NCI-H128 (cell line): ENCODE measurements at regions not wholly inside any gene's neighbourhood (a gene's known extent, or its start where the extent isn't known, plus 50 kb on each side); places are given as distances from the start of the nearest gene placed in this dataset.

ENCODE experiments used
- DNase-seq: peaks from one replicate; lab custom pipeline; 2025; ENCODE audit not compliant: unreplicated experiment; lab: John Stamatoyannopoulos, UW

- no peak for DNase-seq
Observed at GRCh38 chr12:66045506-66045905, 85.0 kb downstream of the LLPH start.

DNA sequence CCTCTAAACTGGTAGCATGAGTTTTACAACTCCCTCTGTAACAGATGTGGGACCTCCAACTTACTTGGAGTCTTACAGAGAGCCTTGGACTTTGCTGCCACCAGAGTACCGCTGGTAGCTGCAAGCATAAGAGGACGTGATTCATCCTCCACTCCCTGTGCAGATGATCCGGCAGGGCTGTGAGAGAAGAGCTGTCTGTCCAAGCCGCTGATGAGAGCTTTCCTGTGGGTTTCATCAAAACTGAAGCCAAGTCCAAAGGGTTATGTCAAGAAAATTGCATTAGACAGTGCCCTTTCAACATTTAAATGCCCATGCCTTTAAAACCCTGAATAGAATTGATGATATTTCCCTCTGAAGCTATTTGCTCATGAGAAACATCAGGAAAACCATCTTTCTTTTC is 85.8 kb downstream of the LLPH start:
- no peak for DNase-seq

- DNase-seq, result no peak
Observed at GRCh38 chr12:66043035-66043434, 87.5 kb downstream of the LLPH start.

GRCh38 chr12:66041651-66042363 is 88.7 kb downstream of the LLPH start:
- no peak for DNase-seq

GRCh38 chr12:66036317-66036716 is 94.2 kb downstream of the LLPH start:
- no peak for DNase-seq

DNA sequence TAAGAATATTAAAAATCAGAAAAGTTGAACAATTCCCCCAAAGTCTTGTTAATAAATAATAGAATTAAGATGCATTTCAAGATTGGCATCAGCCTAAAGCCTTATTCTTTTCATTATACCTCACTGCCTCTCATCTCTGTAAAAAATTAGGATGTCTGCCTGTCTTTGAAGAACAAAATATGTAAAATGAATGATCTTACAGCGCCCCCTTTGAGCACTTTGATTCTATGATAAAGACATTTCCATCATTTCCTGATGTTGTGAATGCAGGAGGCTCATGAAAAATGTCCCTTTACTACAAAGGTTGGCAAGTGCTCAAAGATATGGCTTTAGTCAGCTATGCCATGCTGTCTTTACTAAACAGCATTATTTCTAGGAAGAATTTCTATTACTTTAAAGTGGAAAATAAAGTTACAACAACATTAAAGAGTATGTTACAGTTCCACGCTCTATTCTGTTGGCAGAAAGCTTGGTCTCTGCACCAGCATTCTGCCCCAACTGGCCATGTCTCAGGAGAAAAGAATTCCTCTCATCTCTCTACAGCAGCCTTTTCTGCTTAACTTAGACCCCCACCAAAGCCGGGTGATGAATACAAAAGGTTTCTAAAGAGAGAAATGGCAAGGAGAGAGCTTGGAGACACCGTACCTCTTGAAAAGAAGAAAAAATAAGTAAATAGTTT is 95.1 kb downstream of the LLPH start:
- DNase-seq, result no peak

DNA sequence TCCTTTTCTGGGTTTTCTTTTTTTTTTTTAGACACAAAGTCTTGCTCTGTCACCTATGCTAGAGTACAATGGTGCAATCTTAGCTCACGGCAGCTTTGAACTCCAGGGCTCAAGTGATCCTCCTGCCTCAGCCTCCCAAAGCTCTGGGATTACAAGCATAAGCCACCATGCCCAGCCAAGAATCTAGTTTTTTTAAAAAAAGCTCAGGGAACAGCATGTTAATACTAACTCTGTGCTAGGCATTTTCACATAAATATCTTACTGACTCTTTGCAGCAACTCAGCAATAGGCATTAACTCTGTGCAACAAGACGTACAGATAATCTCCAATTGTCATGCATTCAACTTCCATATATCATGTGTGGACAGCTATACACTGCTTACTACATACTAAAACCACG is 97.4 kb downstream of the LLPH start:
- DNase-seq, result no peak

GRCh38 chr12:66032739-66033138 is 97.8 kb downstream of the LLPH start:
- DNase-seq, result no peak

DNA sequence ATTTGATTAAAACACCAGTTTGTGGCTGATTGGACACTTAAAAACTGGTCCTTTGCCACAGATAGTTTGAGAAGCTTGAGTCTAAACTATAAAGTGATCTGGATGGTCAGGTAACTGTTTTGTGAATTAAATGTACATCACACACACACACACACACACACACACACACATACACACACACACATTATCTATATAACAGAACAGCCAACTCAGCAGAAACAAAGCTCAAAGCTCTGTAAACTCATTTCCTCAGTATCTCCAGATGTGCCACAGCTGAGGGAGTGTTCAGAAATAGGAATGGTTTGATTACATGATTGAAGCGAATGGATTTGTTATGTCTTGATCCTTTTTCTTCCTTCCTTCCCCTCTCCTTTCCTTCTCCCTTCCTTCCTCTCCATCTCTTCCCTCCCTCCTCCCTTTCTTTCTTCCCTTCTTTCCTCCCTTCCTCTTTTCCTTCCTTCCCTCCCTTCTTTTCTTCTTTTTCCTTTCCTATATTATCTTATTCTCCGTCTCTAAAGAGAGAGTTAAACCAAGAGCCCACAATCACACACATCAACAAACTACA is 100.3 kb downstream of the LLPH start:
- no peak for DNase-seq

- no peak for DNase-seq
Observed at GRCh38 chr12:66028390-66028789, 102.2 kb downstream of the LLPH start.

GRCh38 chr12:66025477-66025876 is 105.1 kb downstream of the LLPH start:
- no peak for DNase-seq

DNA sequence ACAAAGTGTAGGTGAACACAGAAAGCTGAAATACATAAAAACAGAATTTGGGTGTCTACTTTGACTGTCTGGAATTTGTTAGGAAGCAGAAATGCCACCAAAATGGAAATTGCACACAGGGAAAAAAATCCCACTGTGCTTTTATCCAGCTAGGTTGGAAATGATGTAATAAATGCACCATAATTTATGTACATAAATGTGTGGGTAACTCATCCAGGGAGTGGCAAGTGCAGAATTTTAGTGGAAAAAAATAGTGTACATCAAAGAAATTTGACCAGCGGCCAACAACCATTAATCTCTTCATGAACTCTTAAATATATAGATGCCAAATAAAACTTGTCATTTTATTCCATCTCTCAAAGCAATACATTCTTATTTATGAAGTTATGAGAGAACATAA is 105.6 kb downstream of the LLPH start:
- no peak for DNase-seq

DNA sequence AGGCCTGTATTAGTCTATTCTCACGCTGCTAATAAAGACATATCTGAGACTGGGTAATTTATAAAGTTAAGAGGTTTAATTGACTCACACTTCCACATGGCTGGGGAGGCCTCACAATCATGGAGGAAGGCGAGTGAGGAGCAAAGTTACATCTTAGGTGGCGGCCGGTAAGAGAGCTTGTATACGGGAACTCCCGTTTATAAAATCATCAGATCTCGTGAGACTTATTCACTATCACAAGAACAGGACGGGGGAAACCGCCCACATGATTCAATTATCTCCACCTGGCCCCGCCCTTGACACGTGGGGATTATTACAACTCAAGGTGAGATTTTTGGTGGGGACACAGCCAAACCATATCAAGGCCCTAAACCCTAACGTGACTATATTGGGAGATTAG is 110.1 kb downstream of the LLPH start:
- no peak for DNase-seq

- no peak for DNase-seq
Observed at GRCh38 chr12:66017736-66018135, 112.8 kb downstream of the LLPH start.
